Ishikawa (cell line): ENCODE measurements at regions not wholly inside any gene's neighbourhood (a gene's known extent, or its start where the extent isn't known, plus 50 kb on each side); places are given as distances from the start of the nearest gene placed in this dataset.

Source experiments
- CEBPB ChIP-seq: IDR thresholded peaks from 2 replicates; pipeline ENCODE4 v1.6.1; 2012
- CREB1 ChIP-seq: IDR thresholded peaks from 2 replicates; pipeline ENCODE4 v1.6.1; 2012; ENCODE audit warnings: low read depth
- EGR1 ChIP-seq: IDR thresholded peaks from 2 replicates; pipeline ENCODE4 v1.6.1; 2012
- EP300 ChIP-seq: IDR thresholded peaks from 2 replicates; pipeline ENCODE4 v1.6.1; 2012; ENCODE audit warnings: borderline replicate concordance
- FOXM1 ChIP-seq: IDR thresholded peaks from 2 replicates; pipeline ENCODE4 v1.6.1; 2012; ENCODE audit warnings: low read depth, borderline replicate concordance
- MAX ChIP-seq: IDR thresholded peaks from 2 replicates; pipeline ENCODE4 v1.6.1; 2012
- NFIC ChIP-seq: IDR thresholded peaks from 2 replicates; pipeline ENCODE4 v1.6.1; 2012
- RAD21 ChIP-seq: IDR thresholded peaks from 2 replicates; pipeline ENCODE4 v1.6.1; 2012; ENCODE audit warnings: low read depth
- REST ChIP-seq: IDR thresholded peaks from 2 replicates; pipeline ENCODE4 v1.6.1; 2012; ENCODE audit warnings: low read depth, mild to moderate bottlenecking
- TAF1 ChIP-seq: IDR thresholded peaks from 2 replicates; pipeline ENCODE4 v1.6.1; 2012; ENCODE audit warnings: low read depth, mild to moderate bottlenecking
- TCF12 ChIP-seq: IDR thresholded peaks from 2 replicates; pipeline ENCODE4 v1.6.1; 2012; ENCODE audit warnings: low read depth
- TEAD4 ChIP-seq: IDR thresholded peaks from 2 replicates; pipeline ENCODE4 v1.6.1; 2012
- YY1 ChIP-seq: IDR thresholded peaks from 2 replicates; pipeline ENCODE4 v1.6.1; 2012; ENCODE audit warnings: low read depth
- TF ChIP-seq, protein P1 (sequence below): IDR thresholded peaks from 2 replicates; pipeline ENCODE4 v1.6.1; 2012

DNA sequence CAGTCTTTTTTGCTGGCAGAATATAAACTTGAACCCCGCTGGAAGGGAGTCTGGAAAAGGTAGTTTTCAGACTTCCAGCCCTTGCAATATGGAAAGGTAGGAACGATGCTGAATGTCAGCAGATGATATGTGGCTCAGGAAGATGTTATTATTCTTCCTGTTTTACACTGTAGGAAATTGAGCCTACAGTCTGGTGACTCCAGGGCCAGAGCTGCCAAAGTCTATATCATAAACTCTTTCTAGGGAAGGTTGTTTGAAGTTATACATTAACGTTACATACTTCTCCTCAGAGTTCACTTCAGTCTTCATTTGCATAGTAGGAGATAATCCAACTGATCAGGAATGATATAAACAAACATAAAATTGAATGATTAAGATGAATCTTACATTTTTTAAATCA is 141.3 kb downstream of the FAT4 start:
- no peak for TF ChIP-seq RAD21
- TF ChIP-seq TCF12, result no peak
- no peak for TF ChIP-seq REST
- TF ChIP-seq NFIC, result no peak
- no peak for TF ChIP-seq EP300
- no peak for TF ChIP-seq CEBPB
- TF ChIP-seq CREB1, result no peak
- TF ChIP-seq, protein P1, sequence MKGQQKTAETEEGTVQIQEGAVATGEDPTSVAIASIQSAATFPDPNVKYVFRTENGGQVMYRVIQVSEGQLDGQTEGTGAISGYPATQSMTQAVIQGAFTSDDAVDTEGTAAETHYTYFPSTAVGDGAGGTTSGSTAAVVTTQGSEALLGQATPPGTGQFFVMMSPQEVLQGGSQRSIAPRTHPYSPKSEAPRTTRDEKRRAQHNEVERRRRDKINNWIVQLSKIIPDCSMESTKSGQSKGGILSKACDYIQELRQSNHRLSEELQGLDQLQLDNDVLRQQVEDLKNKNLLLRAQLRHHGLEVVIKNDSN, result no peak
- TF ChIP-seq YY1, result no peak
- no peak for TF ChIP-seq EGR1
- TF ChIP-seq MAX, result no peak
- TF ChIP-seq FOXM1, result no peak
- no peak for TF ChIP-seq TAF1
- no peak for TF ChIP-seq TEAD4
